ENCODE measurements at regions not wholly inside any gene's neighbourhood (a gene's known extent, or its start where the extent isn't known, plus 50 kb on each side); places are given as distances from the start of the nearest gene placed in this dataset.

- TF ChIP-seq ZNF23 (tag by site-specific recombination; IDR thresholded peaks at IDR 0.05; ENCODE audit: borderline replicate concordance) = no peak
- no peak for TF ChIP-seq ZNF704 (tag by site-specific recombination; IDR thresholded peaks at IDR 0.05)
- TF ChIP-seq ZBTB11 (tag by site-specific recombination; conservative IDR thresholded peaks at IDR 0.05; ENCODE audit: low read depth) = peak; percentile 57
- TF ChIP-seq ZNF394 (tag by site-specific recombination; IDR thresholded peaks at IDR 0.05; ENCODE audit: borderline replicate concordance) = peak; percentile 74; the same call in 1 of the 2 replicates
- no peak for TF ChIP-seq ZNF488 (tag by site-specific recombination; IDR thresholded peaks at IDR 0.05)
- TF ChIP-seq ZNF138 (tag by site-specific recombination; IDR thresholded peaks at IDR 0.05; ENCODE audit: borderline replicate concordance) = no peak
- TF ChIP-seq ZIC2 (tag by site-specific recombination; IDR thresholded peaks at IDR 0.05) = no peak
- no peak for TF ChIP-seq OVOL3 (tag by site-specific recombination; IDR thresholded peaks at IDR 0.05)
- no peak for TF ChIP-seq ZEB2 (tag by site-specific recombination; IDR thresholded peaks at IDR 0.05)
- peak; percentile 68 for TF ChIP-seq ZNF518A (tag by site-specific recombination; conservative IDR thresholded peaks at IDR 0.05; ENCODE audit: low read depth)
Measured at GRCh38 chr13:67614013-67614412, 383.9 kb upstream of the PCDH9 start (continued).

- no peaks in the 10 kb centered on the region for H3K9me3 ChIP-seq (ENCODE audit: control insufficient read depth, insufficient read depth, low read depth, low read length)
- no peak overlapping the region for H3K4me3 ChIP-seq (ENCODE audit: low read depth, low read length)
- CTCF ChIA-PET = interaction anchor here (0.6 kb wide), 1 partner anchor 343 kb away, joined by 4 read pairs; no protein-coding TSS in a partner anchor
- POLR2A ChIA-PET = no interaction called here
- no peak overlapping the region for H3K27ac ChIP-seq (ENCODE audit: extremely low read depth, low read depth, low read length)
- H3K36me3 ChIP-seq (ENCODE audit: control insufficient read depth in 2 of 2, insufficient read depth in 1 of 2, low read length in 2 of 2) = no peaks in the 10 kb centered on the region
- H3K4me1 ChIP-seq (ENCODE audit: control insufficient read depth, insufficient read depth, low read length) = no peaks in the 10 kb centered on the region
- TF ChIP-seq ZNF558 (tag by site-specific recombination; IDR thresholded peaks at IDR 0.05) = no peak
Measured at GRCh38 chr13:67588607-67589006, 358.5 kb upstream of the PCDH9 start.

GRCh38 chr13:67577361-67577760 is 347.2 kb upstream of the PCDH9 start:
- H3K9me3 ChIP-seq (ENCODE audit: control insufficient read depth, insufficient read depth, low read depth, low read length) = no peaks in the 10 kb centered on the region
- ChIA-PET POLR2A (no interaction called here), CTCF (no interaction called here)
- H3K36me3 ChIP-seq (ENCODE audit: control insufficient read depth in 2 of 2, insufficient read depth in 1 of 2, low read length in 2 of 2) = no peaks in the 10 kb centered on the region
- no peaks in the 10 kb centered on the region for H3K4me1 ChIP-seq (ENCODE audit: control insufficient read depth, insufficient read depth, low read length)
- H3K27ac ChIP-seq (ENCODE audit: extremely low read depth, low read depth, low read length) = no peak overlapping the region
- H3K4me3 ChIP-seq (ENCODE audit: low read depth, low read length) = no peak overlapping the region
- TF ChIP-seq ZNF518A (tag by site-specific recombination; conservative IDR thresholded peaks at IDR 0.05; ENCODE audit: low read depth) = no peak
- TF ChIP-seq TCF7L2 (IDR thresholded peaks at IDR 0.05; ENCODE audit: borderline replicate concordance, low read depth, low read length) = no peak
- no peak for TF ChIP-seq WT1 (tag by site-specific recombination; IDR thresholded peaks at IDR 0.05)
- TF ChIP-seq ZNF114 (tag by site-specific recombination; IDR thresholded peaks at IDR 0.05) = no peak
- TF ChIP-seq ZNF175 (tag by site-specific recombination; IDR thresholded peaks at IDR 0.05) = no peak
- TF ChIP-seq ZNF654 (tag by site-specific recombination; IDR thresholded peaks at IDR 0.05; ENCODE audit: low read depth) = no peak
